Uterus (tissue), 3 donors: ENCODE measurements at regions not wholly inside any gene's neighbourhood (a gene's known extent, or its start where the extent isn't known, plus 50 kb on each side); places are given as distances from the start of the nearest gene placed in this dataset.

Experiments
- DNase-seq, 2 donors: peaks; one replicate each; pipeline ENCODE4 v3.0.0-alpha.2; 2019 to 2020
- H3K27ac ChIP-seq, 2 donors: fragments of 200-600 bp; sonication (generic); 1 replicate in 1 of 2; 2 replicates in 1 of 2; pipeline ENCODE4 v1.5.1; 2016 to 2018
- H3K27me3 ChIP-seq, 2 donors: fragments of 200-600 bp; sonication (generic); one replicate each; pipeline ENCODE4 v1.5.1; 2018 to 2019; ENCODE audit warnings: control low read depth in 1 of 2
- H3K36me3 ChIP-seq, 2 donors: fragments of 200-600 bp; sonication (generic); one replicate each; pipeline ENCODE4 v1.5.1; 2019; ENCODE audit warnings: control low read depth in 1 of 2
- H3K4me1 ChIP-seq, 2 donors: fragments of 200-600 bp; sonication (generic); one replicate each; pipeline ENCODE4 v1.5.1; 2018 to 2019; ENCODE audit warnings: control low read depth in 1 of 2
- H3K4me3 ChIP-seq, 2 donors: fragments of 200-600 bp; sonication (generic); 1 replicate in 1 of 2; 2 replicates in 1 of 2; pipeline ENCODE4 v1.5.1; 2018 to 2019; ENCODE audit warnings: mild to moderate bottlenecking in 1 of 2
- H3K9me3 ChIP-seq, 2 donors: fragments of 200-600 bp; sonication (generic); one replicate each; pipeline ENCODE4 v1.5.1; 2019; ENCODE audit warnings: control low read depth in 1 of 2
- POLR2A ChIP-seq, 2 donors: fragments of 450-650 bp; IDR thresholded peaks; one replicate each; pipeline ENCODE4 v1.6.1; 2016; ENCODE audit warnings: antibody characterized with exemption in 2 of 2, mild to moderate bottlenecking in 1 of 2, moderate library complexity in 1 of 2
- intact Hi-C: fragments of 100-400 bp; cut with DNase I; formaldehyde crosslinking; loops from one replicate; pipeline ENCODE4 v1.15.1; 2023; ENCODE audit warnings: low total_unique reads
- TF ChIP-seq, protein P1 (sequence below), 4 experiments: fragments of 200-600 bp in 2 of 4; fragments of 450-650 bp in 2 of 4; sonication (generic) in 2 of 4; IDR thresholded peaks; one replicate each; pipeline ENCODE4 v1.5.1; 2016 to 2019; ENCODE audit warnings: antibody characterized with exemption in 4 of 4, mild to moderate bottlenecking in 2 of 4, moderate library complexity in 1 of 4
- donor health status: DM: yes; HTN: yes; CAD: no.

DNA sequence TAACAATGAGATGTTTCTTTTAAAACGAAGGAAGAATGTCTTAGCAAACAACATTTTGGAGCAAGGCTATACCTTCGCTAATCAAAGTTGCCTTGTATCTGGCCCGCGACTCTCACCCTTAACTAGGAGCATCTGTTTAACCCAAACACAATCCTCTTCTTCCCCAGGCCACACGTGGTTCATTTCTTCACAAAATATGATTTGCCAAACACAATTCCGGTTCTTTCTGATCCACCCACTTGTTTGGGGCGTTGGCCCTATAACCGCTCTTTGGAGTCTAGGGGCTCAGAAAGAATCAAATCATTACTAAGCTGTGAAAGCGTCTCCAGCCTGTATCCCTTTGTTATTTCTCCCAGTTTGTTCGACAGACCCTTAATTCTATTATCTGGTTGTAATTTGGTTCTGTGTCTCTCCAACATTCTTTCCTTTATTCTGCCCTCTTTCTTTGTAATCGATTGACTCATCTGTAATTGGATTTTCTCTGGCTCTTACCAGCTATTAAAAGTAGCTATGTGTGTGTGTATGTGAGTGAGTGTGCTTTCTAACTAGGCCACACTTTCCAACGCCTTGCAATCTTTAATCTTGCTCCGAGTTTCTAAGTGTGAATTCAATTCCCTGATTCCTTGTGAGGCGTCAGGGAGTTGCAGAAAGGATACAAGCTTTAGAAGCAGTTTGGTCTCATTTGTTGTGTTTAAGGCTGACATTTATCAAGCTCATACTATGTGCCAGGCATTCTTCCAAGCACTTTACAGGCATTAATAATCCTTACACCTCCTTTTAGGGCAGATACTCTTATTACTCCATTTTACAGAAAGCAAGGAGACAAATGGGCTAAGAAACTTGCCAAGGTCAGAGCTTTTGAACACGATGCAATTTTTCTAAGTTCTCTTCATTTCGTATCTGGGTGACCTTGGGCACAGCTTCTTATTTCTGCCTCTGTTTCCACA lies 138.6 kb upstream of the CPEB2 start:
- H3K4me1 ChIP-seq = peaks cover 0 to 3% of the 10 kb centered on the region in 2 donors
- intact Hi-C loops = no loop called here
- no peaks in the 10 kb centered on the region for H3K36me3 ChIP-seq
- TF ChIP-seq POLR2A (IDR thresholded peaks at IDR 0.05) = no peak
- TF ChIP-seq, protein P1, sequence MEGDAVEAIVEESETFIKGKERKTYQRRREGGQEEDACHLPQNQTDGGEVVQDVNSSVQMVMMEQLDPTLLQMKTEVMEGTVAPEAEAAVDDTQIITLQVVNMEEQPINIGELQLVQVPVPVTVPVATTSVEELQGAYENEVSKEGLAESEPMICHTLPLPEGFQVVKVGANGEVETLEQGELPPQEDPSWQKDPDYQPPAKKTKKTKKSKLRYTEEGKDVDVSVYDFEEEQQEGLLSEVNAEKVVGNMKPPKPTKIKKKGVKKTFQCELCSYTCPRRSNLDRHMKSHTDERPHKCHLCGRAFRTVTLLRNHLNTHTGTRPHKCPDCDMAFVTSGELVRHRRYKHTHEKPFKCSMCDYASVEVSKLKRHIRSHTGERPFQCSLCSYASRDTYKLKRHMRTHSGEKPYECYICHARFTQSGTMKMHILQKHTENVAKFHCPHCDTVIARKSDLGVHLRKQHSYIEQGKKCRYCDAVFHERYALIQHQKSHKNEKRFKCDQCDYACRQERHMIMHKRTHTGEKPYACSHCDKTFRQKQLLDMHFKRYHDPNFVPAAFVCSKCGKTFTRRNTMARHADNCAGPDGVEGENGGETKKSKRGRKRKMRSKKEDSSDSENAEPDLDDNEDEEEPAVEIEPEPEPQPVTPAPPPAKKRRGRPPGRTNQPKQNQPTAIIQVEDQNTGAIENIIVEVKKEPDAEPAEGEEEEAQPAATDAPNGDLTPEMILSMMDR (IDR thresholded peaks at IDR 0.05) = no peak
- H3K4me3 ChIP-seq = no peak overlapping the region
- DNase-seq = no peak
- no peak overlapping the region for H3K27ac ChIP-seq
- no peaks in the 10 kb centered on the region for H3K9me3 ChIP-seq
- H3K27me3 ChIP-seq = no peaks in the 10 kb centered on the region

DNA sequence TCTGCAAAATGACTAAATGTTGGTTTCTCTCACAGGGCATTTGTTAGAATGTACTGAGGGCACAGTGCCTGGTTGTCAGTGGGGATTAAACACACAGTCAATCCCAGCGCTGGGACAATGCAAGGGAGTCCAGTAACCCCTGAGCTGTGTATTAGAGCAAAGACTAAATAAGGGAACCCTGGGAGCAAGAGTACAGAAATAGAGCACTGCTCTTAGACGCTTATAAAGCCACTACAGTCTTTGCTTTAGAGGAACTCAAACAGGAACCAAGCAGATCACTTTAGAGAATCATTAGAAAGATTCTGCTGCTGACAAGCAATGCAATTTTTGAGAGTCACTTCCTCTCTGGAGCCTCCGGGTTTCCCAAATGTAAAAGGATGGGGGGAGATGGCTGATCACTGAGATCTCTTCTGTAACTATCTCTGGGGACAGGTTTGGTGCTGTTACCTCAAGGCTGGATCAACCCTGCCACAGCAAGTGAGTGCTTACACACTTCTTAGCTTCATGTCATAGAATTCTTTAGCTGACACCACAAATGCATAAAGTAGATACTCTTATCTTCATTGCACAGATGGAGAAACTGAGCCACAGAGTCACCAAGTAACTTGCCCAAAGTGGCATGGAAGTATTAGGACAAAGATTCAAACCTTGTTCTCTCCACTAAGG lies 137.8 kb upstream of the CPEB2 start:
- Histone ChIP-seq H3K36me3 (no peaks in the 10 kb centered on the region), H3K27ac (no peak overlapping the region), H3K9me3 (no peaks in the 10 kb centered on the region), H3K4me1 (peaks cover 0 to 3% of the 10 kb centered on the region in 2 donors), H3K4me3 (no peak overlapping the region), H3K27me3 (no peaks in the 10 kb centered on the region)
- TF ChIP-seq POLR2A (IDR thresholded peaks at IDR 0.05) = no peak
- TF ChIP-seq, protein P1 (IDR thresholded peaks at IDR 0.05) = no peak
- intact Hi-C loops = no loop called here
- DNase-seq = no peak

DNA sequence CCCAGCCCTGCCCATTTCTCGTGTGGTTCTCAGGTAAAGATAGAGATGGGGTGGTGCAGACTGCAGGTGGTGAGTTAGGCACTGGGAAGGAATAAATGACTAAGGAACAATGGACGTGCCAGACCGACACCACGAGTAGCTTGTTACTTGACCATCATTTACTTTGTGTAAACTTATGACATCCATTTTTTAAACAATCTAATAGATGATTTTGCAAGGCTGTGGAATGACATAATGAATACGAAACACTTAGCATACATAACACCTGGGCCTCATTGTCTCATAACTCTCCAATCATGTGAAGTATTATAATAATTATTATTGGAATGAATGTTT lies 137.3 kb upstream of the CPEB2 start:
- Histone ChIP-seq H3K4me1 (peaks cover 0 to 3% of the 10 kb centered on the region in 2 donors), H3K27me3 (no peaks in the 10 kb centered on the region), H3K9me3 (no peaks in the 10 kb centered on the region), H3K36me3 (no peaks in the 10 kb centered on the region), H3K4me3 (no peak overlapping the region), H3K27ac (no peak overlapping the region)
- no peak for DNase-seq
- TF ChIP-seq, protein P1 (IDR thresholded peaks at IDR 0.05) = no peak
- no peak for TF ChIP-seq POLR2A (IDR thresholded peaks at IDR 0.05)
- intact Hi-C loops = no loop called here

GRCh38 chr4:14865804-14866203 lies 136.5 kb upstream of the CPEB2 start:
- H3K4me3 ChIP-seq = no peak overlapping the region
- H3K4me1 ChIP-seq = peaks cover 0 to 3% of the 10 kb centered on the region in 2 donors
- intact Hi-C loops = no loop called here

More at GRCh38 chr4:14865804-14866203, 136.5 kb upstream of the CPEB2 start:
- no peaks in the 10 kb centered on the region for H3K27me3 ChIP-seq
- TF ChIP-seq, protein P1 (IDR thresholded peaks at IDR 0.05) = no peak
- no peak overlapping the region for H3K27ac ChIP-seq
- no peaks in the 10 kb centered on the region for H3K36me3 ChIP-seq
- no peak for DNase-seq
- no peaks in the 10 kb centered on the region for H3K9me3 ChIP-seq
